Panc1 (cell line): ENCODE measurements at regions not wholly inside any gene's neighbourhood (a gene's known extent, or its start where the extent isn't known, plus 50 kb on each side); places are given as distances from the start of the nearest gene placed in this dataset.

Experiments
- ATAC-seq: fragments of 200-7000 bp; cut with Tn5 transposase; 2 replicates; pipeline ENCODE4 v1.9.1; 2020; ENCODE audit warnings: mild to moderate bottlenecking, moderate library complexity
- BruUV-seq: library from RNA; stranded (reverse); fragments of 400-500 nt; replicated peaks from 2 replicates; lab custom pipeline; 2021; lab: Mats Ljungman, UMichigan
- CTCF ChIA-PET: fragments of 300-600 bp; sonication (Branson Sonifier 250); formaldehyde crosslinking; loops from one replicate; lab custom pipeline; 2022; ENCODE audit warnings: antibody characterized with exemption; lab: Charles Lee
- POLR2A ChIA-PET: fragments of 300-600 bp; sonication (Branson Sonifier 250); formaldehyde crosslinking; loops from one replicate; lab custom pipeline; 2022; ENCODE audit warnings: antibody characterized with exemption; lab: Charles Lee
- DNase-seq: peaks from one replicate; pipeline ENCODE4 v3.0.0-alpha.2; 2010; ENCODE audit warnings: low read depth, low spot score
- H3K27ac ChIP-seq: 2 replicates; pipeline ENCODE4 v1.5.1; 2011; ENCODE audit warnings: mild to moderate bottlenecking, low read length, inconsistent platforms
- H3K27me3 ChIP-seq: fragments of 200-500 bp; sonication (Bioruptor generic); 2 replicates; pipeline ENCODE4 v1.6.0; 2014; ENCODE audit warnings: low read length, inconsistent platforms; ENCODE audit not compliant: control insufficient read depth, insufficient read depth
- H3K36me3 ChIP-seq: fragments of 200-500 bp; sonication (Bioruptor generic); 2 replicates; pipeline ENCODE4 v1.5.1; 2014; ENCODE audit warnings: inconsistent platforms, mild to moderate bottlenecking, low read length, moderate library complexity; ENCODE audit not compliant: control insufficient read depth, insufficient read depth
- H3K4me1 ChIP-seq: 2 replicates; pipeline ENCODE4 v1.5.1; 2011; ENCODE audit warnings: inconsistent platforms, mild to moderate bottlenecking, low read length, moderate library complexity; ENCODE audit not compliant: control insufficient read depth, insufficient read depth
- H3K4me3 ChIP-seq, 2 experiments: 2 replicates each; pipeline ENCODE4 v1.5.1; 2011 to 2012; ENCODE audit warnings: low read depth in 2 of 2, low read length in 2 of 2, mild to moderate bottlenecking in 2 of 2, inconsistent platforms in 1 of 2, moderate library complexity in 1 of 2
- H3K9me3 ChIP-seq: fragments of 200-500 bp; sonication (Bioruptor generic); 2 replicates; pipeline ENCODE4 v1.5.1; 2014; ENCODE audit warnings: low read depth, mild to moderate bottlenecking, inconsistent platforms, low read length, moderate library complexity; ENCODE audit not compliant: control insufficient read depth, insufficient read depth
- POLR2AphosphoS5 ChIP-seq: IDR thresholded peaks from 2 replicates; pipeline ENCODE4 v1.6.1; 2012; ENCODE audit warnings: mild to moderate bottlenecking, low read depth, low read length, moderate library complexity
- SIN3A ChIP-seq: IDR thresholded peaks from 2 replicates; pipeline ENCODE4 v1.6.1; 2012; ENCODE audit warnings: low read depth, mild to moderate bottlenecking, low read length, moderate library complexity, borderline replicate concordance; ENCODE audit not compliant: insufficient read depth
- TCF7L2 ChIP-seq: IDR thresholded peaks from 2 replicates; pipeline ENCODE4 v1.6.1; 2011; ENCODE audit warnings: mild to moderate bottlenecking, low read depth, low read length, inconsistent platforms
- in situ Hi-C: cut with HindIII; loops from 2 replicates; pipeline ENCODE4 v1.10.0; 2016; ENCODE audit warnings: low sequenced_read_pairs, low pct_unique_long_range_greater_than_20kb
- intact Hi-C: fragments of 100-400 bp; cut with micrococcal nuclease; formaldehyde crosslinking; loops from one replicate; pipeline ENCODE4 v1.10.0; 2022; ENCODE audit not compliant: unreplicated experiment
- TF ChIP-seq, protein P1 (sequence below): fragments of 450-650 bp; IDR thresholded peaks from 2 replicates; pipeline ENCODE4 v1.5.1; 2017; ENCODE audit warnings: mild to moderate bottlenecking
- TF ChIP-seq, protein P2 (sequence below), 2 experiments: IDR thresholded peaks; 2 replicates each; pipeline ENCODE4 v1.6.1; 2011 to 2012; ENCODE audit warnings: low read depth in 2 of 2, control low read depth in 1 of 2, low read length in 1 of 2, mild to moderate bottlenecking in 1 of 2, moderate library complexity in 1 of 2; ENCODE audit not compliant: insufficient read depth in 1 of 2

DNA sequence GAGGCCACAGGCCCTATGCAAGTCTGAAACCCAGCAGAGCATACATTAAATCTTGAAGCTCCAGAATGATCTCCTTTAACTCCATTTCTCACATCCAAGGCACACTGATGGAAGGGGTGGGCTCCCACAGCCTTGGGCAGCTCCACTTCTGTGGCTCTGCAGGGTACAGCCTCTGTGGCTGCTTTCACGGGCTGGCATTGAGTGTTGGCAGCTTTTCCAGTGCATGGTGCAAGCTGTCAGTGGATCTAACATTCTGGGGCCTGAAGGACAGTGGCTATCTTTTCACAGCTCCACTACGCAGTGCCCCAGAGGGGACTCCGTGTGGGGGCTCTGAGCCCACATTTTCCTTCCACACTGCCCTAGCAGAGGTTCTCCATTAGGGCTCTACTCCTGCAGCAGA is 265.7 kb upstream of the MAGI2 start:
- no peak for DNase-seq
- BruUV-seq: no TSS peak
- CTCF ChIA-PET: no interaction called here
- TF ChIP-seq, protein P1, sequence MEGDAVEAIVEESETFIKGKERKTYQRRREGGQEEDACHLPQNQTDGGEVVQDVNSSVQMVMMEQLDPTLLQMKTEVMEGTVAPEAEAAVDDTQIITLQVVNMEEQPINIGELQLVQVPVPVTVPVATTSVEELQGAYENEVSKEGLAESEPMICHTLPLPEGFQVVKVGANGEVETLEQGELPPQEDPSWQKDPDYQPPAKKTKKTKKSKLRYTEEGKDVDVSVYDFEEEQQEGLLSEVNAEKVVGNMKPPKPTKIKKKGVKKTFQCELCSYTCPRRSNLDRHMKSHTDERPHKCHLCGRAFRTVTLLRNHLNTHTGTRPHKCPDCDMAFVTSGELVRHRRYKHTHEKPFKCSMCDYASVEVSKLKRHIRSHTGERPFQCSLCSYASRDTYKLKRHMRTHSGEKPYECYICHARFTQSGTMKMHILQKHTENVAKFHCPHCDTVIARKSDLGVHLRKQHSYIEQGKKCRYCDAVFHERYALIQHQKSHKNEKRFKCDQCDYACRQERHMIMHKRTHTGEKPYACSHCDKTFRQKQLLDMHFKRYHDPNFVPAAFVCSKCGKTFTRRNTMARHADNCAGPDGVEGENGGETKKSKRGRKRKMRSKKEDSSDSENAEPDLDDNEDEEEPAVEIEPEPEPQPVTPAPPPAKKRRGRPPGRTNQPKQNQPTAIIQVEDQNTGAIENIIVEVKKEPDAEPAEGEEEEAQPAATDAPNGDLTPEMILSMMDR: no peak
- TF ChIP-seq, protein P2, sequence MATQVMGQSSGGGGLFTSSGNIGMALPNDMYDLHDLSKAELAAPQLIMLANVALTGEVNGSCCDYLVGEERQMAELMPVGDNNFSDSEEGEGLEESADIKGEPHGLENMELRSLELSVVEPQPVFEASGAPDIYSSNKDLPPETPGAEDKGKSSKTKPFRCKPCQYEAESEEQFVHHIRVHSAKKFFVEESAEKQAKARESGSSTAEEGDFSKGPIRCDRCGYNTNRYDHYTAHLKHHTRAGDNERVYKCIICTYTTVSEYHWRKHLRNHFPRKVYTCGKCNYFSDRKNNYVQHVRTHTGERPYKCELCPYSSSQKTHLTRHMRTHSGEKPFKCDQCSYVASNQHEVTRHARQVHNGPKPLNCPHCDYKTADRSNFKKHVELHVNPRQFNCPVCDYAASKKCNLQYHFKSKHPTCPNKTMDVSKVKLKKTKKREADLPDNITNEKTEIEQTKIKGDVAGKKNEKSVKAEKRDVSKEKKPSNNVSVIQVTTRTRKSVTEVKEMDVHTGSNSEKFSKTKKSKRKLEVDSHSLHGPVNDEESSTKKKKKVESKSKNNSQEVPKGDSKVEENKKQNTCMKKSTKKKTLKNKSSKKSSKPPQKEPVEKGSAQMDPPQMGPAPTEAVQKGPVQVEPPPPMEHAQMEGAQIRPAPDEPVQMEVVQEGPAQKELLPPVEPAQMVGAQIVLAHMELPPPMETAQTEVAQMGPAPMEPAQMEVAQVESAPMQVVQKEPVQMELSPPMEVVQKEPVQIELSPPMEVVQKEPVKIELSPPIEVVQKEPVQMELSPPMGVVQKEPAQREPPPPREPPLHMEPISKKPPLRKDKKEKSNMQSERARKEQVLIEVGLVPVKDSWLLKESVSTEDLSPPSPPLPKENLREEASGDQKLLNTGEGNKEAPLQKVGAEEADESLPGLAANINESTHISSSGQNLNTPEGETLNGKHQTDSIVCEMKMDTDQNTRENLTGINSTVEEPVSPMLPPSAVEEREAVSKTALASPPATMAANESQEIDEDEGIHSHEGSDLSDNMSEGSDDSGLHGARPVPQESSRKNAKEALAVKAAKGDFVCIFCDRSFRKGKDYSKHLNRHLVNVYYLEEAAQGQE (IDR thresholded peaks at IDR 0.05; ENCODE audit: insufficient read depth in 1 of 2, low read depth in 2 of 2, low read length in 1 of 2): no peak
- TF ChIP-seq POLR2AphosphoS5: no peak
- no peak for TF ChIP-seq TCF7L2
- no peak for TF ChIP-seq SIN3A
- in situ Hi-C loops (no loop called here), intact Hi-C loops (no loop called here)
- Histone ChIP-seq H3K27me3 (no peaks in the 10 kb centered on the region), H3K27ac (no peak overlapping the region), H3K9me3 (no peaks in the 10 kb centered on the region), H3K4me1 (no peaks in the 10 kb centered on the region), H3K36me3 (no peaks in the 10 kb centered on the region), H3K4me3 (no peak overlapping the region)
- no peak for ATAC-seq
- POLR2A ChIA-PET: no interaction called here

DNA sequence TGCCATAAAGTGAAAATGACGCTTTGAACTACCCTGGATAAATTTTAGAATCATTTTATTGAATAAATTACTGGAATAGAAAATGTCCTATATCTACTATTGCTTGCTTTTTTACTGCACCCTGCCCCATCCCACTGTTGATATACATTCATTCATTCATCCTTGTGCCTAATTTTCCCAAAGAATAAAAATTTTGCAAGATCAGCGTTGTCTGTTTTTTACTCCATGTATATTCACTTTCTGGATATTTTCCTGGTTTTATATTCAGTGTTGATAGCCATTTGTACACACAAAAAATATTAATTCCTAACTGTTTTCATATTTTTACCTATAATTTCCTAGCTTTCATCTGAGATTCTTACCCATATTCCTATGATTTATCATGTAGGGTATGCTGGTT is 262.9 kb upstream of the MAGI2 start:
- no TSS peak for BruUV-seq
- H3K4me1 ChIP-seq: no peaks in the 10 kb centered on the region
- H3K9me3 ChIP-seq: 0 out of 2 replicates have a peak, but pooled peaks cover 2% of the 10 kb centered on the region
- in situ Hi-C loops: no loop called here
- no peak for TF ChIP-seq POLR2AphosphoS5
- TF ChIP-seq, protein P2 (IDR thresholded peaks at IDR 0.05; ENCODE audit: insufficient read depth in 1 of 2, low read depth in 2 of 2, low read length in 1 of 2): no peak
- no peak for TF ChIP-seq TCF7L2
- no peak for TF ChIP-seq SIN3A
- TF ChIP-seq, protein P1: no peak
- no peaks in the 10 kb centered on the region for H3K36me3 ChIP-seq
- no peak for DNase-seq
- CTCF ChIA-PET: no interaction called here
- POLR2A ChIA-PET: interaction anchor here (0.5 kb wide), 1 partner anchor 358 kb away, joined by 3 read pairs; no protein-coding TSS in a partner anchor
- H3K27me3 ChIP-seq: no peaks in the 10 kb centered on the region
- H3K4me3 ChIP-seq: no peak overlapping the region
- no peak overlapping the region for H3K27ac ChIP-seq
- intact Hi-C loops: no loop called here
- ATAC-seq: no peak
